ENCODE measurements at regions not wholly inside any gene's neighbourhood (a gene's known extent, or its start where the extent isn't known, plus 50 kb on each side); places are given as distances from the start of the nearest gene placed in this dataset.
"Not testable (repeated sequence)": the region's sequence is repeated elsewhere in the genome, so short reads cannot be mapped to it uniquely, and the experiment has no call there.

GRCh38 chr7:110421490-110422241, 669.3 kb upstream of the LRRN3 start:
- Histone ChIP-seq H3K4me1 (ENCODE audit: control insufficient read depth in 1 of 2, insufficient read depth in 2 of 2, low read length in 2 of 2) (no peaks in the 10 kb centered on the region), H3K36me3 (replicated peaks in 1 of 2; ENCODE audit: control insufficient read depth in 1 of 2, insufficient read depth in 2 of 2, low read length in 2 of 2) (no peaks in the 10 kb centered on the region), H3K9me3 (replicated peaks in 1 of 2; ENCODE audit: control insufficient read depth in 1 of 2, insufficient read depth in 1 of 2, low read length in 2 of 2) (peaks cover 0 to 5% of the 10 kb centered on the region in 2 donors), H3K27ac (ENCODE audit: low read depth in 1 of 2, low read length in 2 of 2) (no peak overlapping the region), H4K20me1 (ENCODE audit: insufficient read depth, low read length) (no peaks in the 10 kb centered on the region), H2AFZ (ENCODE audit: insufficient read depth, low read depth, low read length, poor library complexity, severe bottlenecking) (no peak overlapping the region), H3K9ac (ENCODE audit: insufficient read depth, low read length, poor library complexity, severe bottlenecking) (no peak overlapping the region), H3K27me3 (ENCODE audit: control insufficient read depth in 2 of 2, insufficient read depth in 2 of 2, low read length in 2 of 2) (no peaks in the 10 kb centered on the region), H3K4me2 (replicated peaks; ENCODE audit: extremely low read depth, low read length, poor library complexity, severe bottlenecking) (no peak overlapping the region), H3K79me2 (ENCODE audit: insufficient read depth, low read length) (no peaks in the 10 kb centered on the region), H3K4me3 (replicated peaks in 1 of 3; ENCODE audit: low read depth in 2 of 3, low read length in 3 of 3) (no peak overlapping the region)
- H3K36me3 Mint-ChIP-seq, result no peaks in the 10 kb centered on the region
- WGBS (ENCODE audit: insufficient coverage), result no CpG with 5 or more reads among the region's 5 CpGs
- intact Hi-C loops (cut with micrococcal nuclease), result no loop called here
- H3K4me1 Mint-ChIP-seq, result no peaks in the 10 kb centered on the region
- H3K4me3 Mint-ChIP-seq, result no peak overlapping the region
- DNase-seq, result no peak
- H3K27me3 Mint-ChIP-seq (ENCODE audit: low read depth in 3 of 3), result no peaks in the 10 kb centered on the region
- TF ChIP-seq CTCF (IDR thresholded peaks at IDR 0.05), result no peak
- peaks cover 0 to 7% (median 3%) of the 10 kb centered on the region in 7 donors for H3K9me3 Mint-ChIP-seq
- no peak overlapping the region for H3K27ac Mint-ChIP-seq

- Histone ChIP-seq H3K4me1 (ENCODE audit: control insufficient read depth in 1 of 2, insufficient read depth in 2 of 2, low read length in 2 of 2) (no peaks in the 10 kb centered on the region), H3K9ac (ENCODE audit: insufficient read depth, low read length, poor library complexity, severe bottlenecking) (no peak overlapping the region), H3K4me2 (replicated peaks; ENCODE audit: extremely low read depth, low read length, poor library complexity, severe bottlenecking) (no peak overlapping the region), H3K4me3 (replicated peaks in 1 of 3; ENCODE audit: low read depth in 2 of 3, low read length in 3 of 3) (no peak overlapping the region), H3K36me3 (replicated peaks in 1 of 2; ENCODE audit: control insufficient read depth in 1 of 2, insufficient read depth in 2 of 2, low read length in 2 of 2) (no peaks in the 10 kb centered on the region), H3K79me2 (ENCODE audit: insufficient read depth, low read length) (no peaks in the 10 kb centered on the region), H3K27me3 (ENCODE audit: control insufficient read depth in 2 of 2, insufficient read depth in 2 of 2, low read length in 2 of 2) (no peaks in the 10 kb centered on the region), H4K20me1 (ENCODE audit: insufficient read depth, low read length) (no peaks in the 10 kb centered on the region), H3K27ac (ENCODE audit: low read depth in 1 of 2, low read length in 2 of 2) (no peak overlapping the region), H2AFZ (ENCODE audit: insufficient read depth, low read depth, low read length, poor library complexity, severe bottlenecking) (no peak overlapping the region), H3K9me3 (replicated peaks in 1 of 2; ENCODE audit: control insufficient read depth in 1 of 2, insufficient read depth in 1 of 2, low read length in 2 of 2) (peaks cover 0 to 14% of the 10 kb centered on the region in 2 donors)
- H3K27ac Mint-ChIP-seq, result no peak overlapping the region
- no peaks in the 10 kb centered on the region for H3K36me3 Mint-ChIP-seq
- no peaks in the 10 kb centered on the region for H3K4me1 Mint-ChIP-seq
- TF ChIP-seq CTCF (IDR thresholded peaks at IDR 0.05), result no peak
- WGBS (ENCODE audit: insufficient coverage), result 93% methylated on average over 3 of the region's 8 CpGs
- no peak for DNase-seq
- H3K4me3 Mint-ChIP-seq, result no peak overlapping the region
- intact Hi-C loops (cut with micrococcal nuclease), result no loop called here
- peaks cover 2 to 11% (median 4%) of the 10 kb centered on the region in 7 donors for H3K9me3 Mint-ChIP-seq
- no peaks in the 10 kb centered on the region for H3K27me3 Mint-ChIP-seq (ENCODE audit: low read depth in 3 of 3)
Measured at GRCh38 chr7:110432061-110432553, 658.8 kb upstream of the LRRN3 start.

GRCh38 chr7:110438926-110439325, 652.0 kb upstream of the LRRN3 start:
- H4K20me1 ChIP-seq (ENCODE audit: insufficient read depth, low read length); H3K4me3 ChIP-seq (replicated peaks in 1 of 3; ENCODE audit: low read depth in 2 of 3, low read length in 3 of 3); H3K27ac ChIP-seq (ENCODE audit: low read depth in 1 of 2, low read length in 2 of 2); H3K4me1 ChIP-seq (ENCODE audit: control insufficient read depth in 1 of 2, insufficient read depth in 2 of 2, low read length in 2 of 2); H3K79me2 ChIP-seq (ENCODE audit: insufficient read depth, low read length); H3K4me2 ChIP-seq (replicated peaks; ENCODE audit: extremely low read depth, low read length, poor library complexity, severe bottlenecking); H3K36me3 Mint-ChIP-seq; H3K4me3 Mint-ChIP-seq; H3K27ac Mint-ChIP-seq; DNase-seq; H3K27me3 ChIP-seq (ENCODE audit: control insufficient read depth in 2 of 2, insufficient read depth in 2 of 2, low read length in 2 of 2); H3K9me3 ChIP-seq (replicated peaks in 1 of 2; ENCODE audit: control insufficient read depth in 1 of 2, insufficient read depth in 1 of 2, low read length in 2 of 2); H3K9ac ChIP-seq (ENCODE audit: insufficient read depth, low read length, poor library complexity, severe bottlenecking); H3K36me3 ChIP-seq (replicated peaks in 1 of 2; ENCODE audit: control insufficient read depth in 1 of 2, insufficient read depth in 2 of 2, low read length in 2 of 2); H2AFZ ChIP-seq (ENCODE audit: insufficient read depth, low read depth, low read length, poor library complexity, severe bottlenecking); H3K4me1 Mint-ChIP-seq; H3K9me3 Mint-ChIP-seq; H3K27me3 Mint-ChIP-seq (ENCODE audit: low read depth in 3 of 3); intact Hi-C loops (cut with micrococcal nuclease): not testable (repeated sequence)
- no CpG with 5 or more reads among the region's 2 CpGs for WGBS (ENCODE audit: insufficient coverage)
